ENCODE measurements at regions not wholly inside any gene's neighbourhood (a gene's known extent, or its start where the extent isn't known, plus 50 kb on each side); places are given as distances from the start of the nearest gene placed in this dataset.

- H3K9ac ChIP-seq (ENCODE audit: low read length) = no peak overlapping the region
- H3K27ac Mint-ChIP-seq (ENCODE audit: unreplicated experiment) = no peak overlapping the region
- DNase-seq (ENCODE audit: low read depth) (peak; percentile 48), FAIRE-seq (no peak)
- H4K20me1 ChIP-seq (ENCODE audit: insufficient read depth, low read length) = no peaks in the 10 kb centered on the region
- no peak overlapping the region for H3K4me2 ChIP-seq (ENCODE audit: low read length)
- H3K4me3 Mint-ChIP-seq (ENCODE audit: unreplicated experiment) = no peak overlapping the region
- H3K27ac ChIP-seq (ENCODE audit: low read depth, low read length) = no peak overlapping the region
- H3K36me3 Mint-ChIP-seq (ENCODE audit: low read depth, unreplicated experiment) = no peaks in the 10 kb centered on the region
- H3K79me2 ChIP-seq (ENCODE audit: insufficient read depth, low read length) = no peaks in the 10 kb centered on the region
- no peaks in the 10 kb centered on the region for H3K4me1 Mint-ChIP-seq (ENCODE audit: low read depth, unreplicated experiment)
- no peaks in the 10 kb centered on the region for H3K9me3 Mint-ChIP-seq (ENCODE audit: unreplicated experiment)
- peaks cover 2% of the 10 kb centered on the region for H3K27me3 ChIP-seq (ENCODE audit: insufficient read depth, low read length)
- H3K36me3 ChIP-seq (ENCODE audit: insufficient read depth, low read length) = no peaks in the 10 kb centered on the region
- H2AFZ ChIP-seq (ENCODE audit: low read depth, low read length) = no peak overlapping the region
- no peaks in the 10 kb centered on the region for H3K4me1 ChIP-seq (ENCODE audit: insufficient read depth, low read length)
- H3K9me3 ChIP-seq (ENCODE audit: insufficient read depth, low read depth, low read length) = no peaks in the 10 kb centered on the region
- no peaks in the 10 kb centered on the region for H3K27me3 Mint-ChIP-seq (ENCODE audit: low read depth, unreplicated experiment)
- no peak overlapping the region for H3K4me3 ChIP-seq (ENCODE audit: insufficient read depth, low read depth, low read length)
- TF ChIP-seq CTCF (IDR thresholded peaks at IDR 0.05; ENCODE audit: insufficient read depth, low read depth, low read length) = no peak
- no peak for TF ChIP-seq EZH2 (IDR thresholded peaks at IDR 0.05; ENCODE audit: insufficient read depth, low read length)
These were observed 78.0 kb upstream of the LHFPL2 start for GRCh38 chr5:78726571-78726970.

GRCh38 chr5:78726003-78726402 is 77.4 kb upstream of the LHFPL2 start:
- no peaks in the 10 kb centered on the region for H3K36me3 ChIP-seq (ENCODE audit: insufficient read depth, low read length)
- peaks cover 2% of the 10 kb centered on the region for H3K27me3 ChIP-seq (ENCODE audit: insufficient read depth, low read length)
- Mint-ChIP-seq H3K36me3 (ENCODE audit: low read depth, unreplicated experiment) (no peaks in the 10 kb centered on the region), H3K27me3 (ENCODE audit: low read depth, unreplicated experiment) (no peaks in the 10 kb centered on the region), H3K27ac (ENCODE audit: unreplicated experiment) (no peak overlapping the region), H3K4me1 (ENCODE audit: low read depth, unreplicated experiment) (peaks cover under 1% of the 10 kb centered on the region), H3K9me3 (ENCODE audit: unreplicated experiment) (no peaks in the 10 kb centered on the region), H3K4me3 (ENCODE audit: unreplicated experiment) (no peak overlapping the region)
- no peak overlapping the region for H3K4me3 ChIP-seq (ENCODE audit: insufficient read depth, low read depth, low read length)
- no peak overlapping the region for H2AFZ ChIP-seq (ENCODE audit: low read depth, low read length)
- no peak overlapping the region for H3K4me2 ChIP-seq (ENCODE audit: low read length)
- H3K4me1 ChIP-seq (ENCODE audit: insufficient read depth, low read length) = no peaks in the 10 kb centered on the region
- DNase-seq (ENCODE audit: low read depth) = no peak
- no peak for FAIRE-seq
- H4K20me1 ChIP-seq (ENCODE audit: insufficient read depth, low read length) = no peaks in the 10 kb centered on the region
- H3K9ac ChIP-seq (ENCODE audit: low read length) = no peak overlapping the region
- no peak overlapping the region for H3K27ac ChIP-seq (ENCODE audit: low read depth, low read length)
- TF ChIP-seq EZH2 (IDR thresholded peaks at IDR 0.05; ENCODE audit: insufficient read depth, low read length) (no peak), CTCF (IDR thresholded peaks at IDR 0.05; ENCODE audit: insufficient read depth, low read depth, low read length) (no peak)
- no peaks in the 10 kb centered on the region for H3K79me2 ChIP-seq (ENCODE audit: insufficient read depth, low read length)
- no peaks in the 10 kb centered on the region for H3K9me3 ChIP-seq (ENCODE audit: insufficient read depth, low read depth, low read length)

- H3K36me3 Mint-ChIP-seq (ENCODE audit: low read depth, unreplicated experiment) = no peaks in the 10 kb centered on the region
- DNase-seq (ENCODE audit: low read depth) = no peak
- peaks cover 5% of the 10 kb centered on the region for H3K4me1 Mint-ChIP-seq (ENCODE audit: low read depth, unreplicated experiment)
- no peak for FAIRE-seq
- H3K27ac ChIP-seq (ENCODE audit: low read depth, low read length) = no peak overlapping the region
- peaks cover 2% of the 10 kb centered on the region for H3K27me3 ChIP-seq (ENCODE audit: insufficient read depth, low read length)
- no peaks in the 10 kb centered on the region for H3K27me3 Mint-ChIP-seq (ENCODE audit: low read depth, unreplicated experiment)
- H3K9me3 ChIP-seq (ENCODE audit: insufficient read depth, low read depth, low read length) = no peaks in the 10 kb centered on the region
- no peaks in the 10 kb centered on the region for H3K4me1 ChIP-seq (ENCODE audit: insufficient read depth, low read length)
- no peak overlapping the region for H3K9ac ChIP-seq (ENCODE audit: low read length)
- no peaks in the 10 kb centered on the region for H3K36me3 ChIP-seq (ENCODE audit: insufficient read depth, low read length)
- H3K4me3 Mint-ChIP-seq (ENCODE audit: unreplicated experiment) = no peak overlapping the region
- H3K79me2 ChIP-seq (ENCODE audit: insufficient read depth, low read length) = no peaks in the 10 kb centered on the region
- no peak overlapping the region for H2AFZ ChIP-seq (ENCODE audit: low read depth, low read length)
- H3K27ac Mint-ChIP-seq (ENCODE audit: unreplicated experiment) = no peak overlapping the region
- H3K9me3 Mint-ChIP-seq (ENCODE audit: unreplicated experiment) = no peaks in the 10 kb centered on the region
- H3K4me2 ChIP-seq (ENCODE audit: low read length) = no peak overlapping the region
- TF ChIP-seq EZH2 (IDR thresholded peaks at IDR 0.05; ENCODE audit: insufficient read depth, low read length) (no peak), CTCF (IDR thresholded peaks at IDR 0.05; ENCODE audit: insufficient read depth, low read depth, low read length) (no peak)
- no peaks in the 10 kb centered on the region for H4K20me1 ChIP-seq (ENCODE audit: insufficient read depth, low read length)
- no peak overlapping the region for H3K4me3 ChIP-seq (ENCODE audit: insufficient read depth, low read depth, low read length)
These were observed 75.5 kb upstream of the LHFPL2 start for GRCh38 chr5:78724061-78724460.

Measured in astrocyte (in vitro differentiated cells and primary cell).